H1 (cell line): ENCODE measurements at regions not wholly inside any gene's neighbourhood (a gene's known extent, or its start where the extent isn't known, plus 50 kb on each side); places are given as distances from the start of the nearest gene placed in this dataset.
A peak's percentile ranks its signal among the peaks of the same experiment; 100 is the strongest.

ENCODE experiments used
- CTCF ChIA-PET: fragments of 300-600 bp; sonication (Branson Sonifier 250); formaldehyde crosslinking; loops from one replicate; lab custom pipeline; 2021; ENCODE audit not compliant: partially characterized antibody; lab: Charles Lee
- POLR2A ChIA-PET: fragments of 300-600 bp; sonication (Branson Sonifier 250); formaldehyde crosslinking; loops from one replicate; lab custom pipeline; 2021; ENCODE audit warnings: inconsistent platforms; ENCODE audit not compliant: partially characterized antibody; lab: Charles Lee
- DNase-seq, 2 experiments: peaks; one replicate each; pipeline versions ENCODE4 v3.0.0 to v3.0.0-alpha.2; 2010 to 2022; ENCODE audit warnings: low spot score in 2 of 2, low read depth in 1 of 2, mixed read lengths in 1 of 2
- FAIRE-seq: peaks from 2 replicates; lab custom pipeline; 2011; peaks lifted over from hg19 to GRCh38; lab: Jason Lieb, UNC
- H2AFZ ChIP-seq: 2 replicates; pipeline ENCODE4 v1.8.1; 2012; ENCODE audit warnings: low read length, inconsistent platforms
- H2AK5ac ChIP-seq: 2 replicates; pipeline ENCODE4 v1.6.1; 2013; ENCODE audit warnings: low read depth, low read length
- H2BK120ac ChIP-seq: replicated peaks from 2 replicates; pipeline ENCODE3; 2013; ENCODE audit warnings: low read depth, low read length, inconsistent platforms
- H2BK12ac ChIP-seq: 2 replicates; pipeline ENCODE4 v1.6.1; 2013; ENCODE audit warnings: low read depth, low read length
- H2BK15ac ChIP-seq: 2 replicates; pipeline ENCODE4 v1.6.1; 2013; ENCODE audit warnings: low read length
- H2BK20ac ChIP-seq: 2 replicates; pipeline ENCODE4 v1.6.1; 2013; ENCODE audit warnings: low read length
- H2BK5ac ChIP-seq: 2 replicates; pipeline ENCODE4 v1.6.1; 2013; ENCODE audit warnings: low read depth, low read length
- H3K14ac ChIP-seq: 2 replicates; pipeline ENCODE4 v1.6.1; 2013; ENCODE audit warnings: inconsistent platforms; ENCODE audit not compliant: insufficient read length
- H3K18ac ChIP-seq: 2 replicates; pipeline ENCODE4 v1.6.1; 2013; ENCODE audit warnings: low read length; ENCODE audit errors: extremely low read depth
- H3K23ac ChIP-seq: 2 replicates; pipeline ENCODE4 v1.6.1; 2013; ENCODE audit warnings: inconsistent platforms; ENCODE audit not compliant: insufficient read length
- H3K23me2 ChIP-seq: 2 replicates; pipeline ENCODE4 v1.6.1; 2013; ENCODE audit warnings: low read depth, low read length
- H3K27ac ChIP-seq: 2 replicates; pipeline ENCODE4 v1.6.1; 2011; ENCODE audit warnings: low read depth, low read length, inconsistent platforms
- H3K27me3 ChIP-seq, 4 experiments: replicated peaks in 1 of 4; 1 replicate in 1 of 4; 2 replicates in 3 of 4; pipeline versions ENCODE4 v1.6.1 to v1.8.1; 2011 to 2013; ENCODE audit warnings: low read length in 3 of 4, mild to moderate bottlenecking in 3 of 4, inconsistent platforms in 2 of 4, mixed read lengths in 2 of 4, moderate library complexity in 1 of 4; ENCODE audit not compliant: control insufficient read depth in 3 of 4, insufficient read depth in 3 of 4; ENCODE audit errors: extremely low read depth in 1 of 4
- H3K36me3 ChIP-seq, 4 experiments: 2 replicates each; pipeline versions ENCODE4 v1.6.1 to v1.8.1; 2011 to 2013; ENCODE audit warnings: mild to moderate bottlenecking in 4 of 4, low read length in 3 of 4, moderate library complexity in 2 of 4, control low read depth in 1 of 4, inconsistent platforms in 1 of 4; ENCODE audit not compliant: insufficient read depth in 4 of 4, control insufficient read depth in 2 of 4
- H3K4ac ChIP-seq: replicated peaks from 2 replicates; pipeline ENCODE3; 2013; ENCODE audit warnings: low read length, low read depth, mixed read lengths, inconsistent platforms; ENCODE audit not compliant: insufficient read length
- H3K4me1 ChIP-seq, 4 experiments: replicated peaks in 1 of 4; 1 replicate in 1 of 4; 2 replicates in 3 of 4; pipeline versions ENCODE4 v1.6.1 to v1.8.1; 2011 to 2013; ENCODE audit warnings: low read length in 3 of 4, inconsistent platforms in 2 of 4, mixed read lengths in 1 of 4; ENCODE audit not compliant: insufficient read depth in 4 of 4, control insufficient read depth in 3 of 4
- H3K4me2 ChIP-seq, 2 experiments: 2 replicates each; pipeline versions ENCODE4 v1.6.1 to v1.8.1; 2011 to 2013; ENCODE audit warnings: low read depth in 2 of 2, low read length in 2 of 2, control low read depth in 1 of 2, inconsistent platforms in 1 of 2, mild to moderate bottlenecking in 1 of 2; ENCODE audit not compliant: insufficient read depth in 1 of 2
- H3K4me3 ChIP-seq, 4 experiments: fragments of 200-600, 300-600 bp in 1 of 4; sonication (generic), shearing (Covaris generic), sonication (Bioruptor Twin) in 1 of 4; 2 replicates each; pipeline versions ENCODE4 v1.5.1 to v1.8.1; 2011 to 2016; ENCODE audit warnings: low read length in 4 of 4, low read depth in 3 of 4, control low read depth in 2 of 4, inconsistent platforms in 2 of 4, mild to moderate bottlenecking in 2 of 4, mixed read lengths in 1 of 4, moderate library complexity in 1 of 4; ENCODE audit not compliant: insufficient read depth in 2 of 4; ENCODE audit errors: extremely low read depth in 1 of 4
- H3K56ac ChIP-seq: replicated peaks from 2 replicates; pipeline ENCODE3; 2013; ENCODE audit warnings: low read depth, mild to moderate bottlenecking, mixed read lengths, low read length, inconsistent platforms; ENCODE audit not compliant: insufficient read length
- H3K79me1 ChIP-seq: 2 replicates; pipeline ENCODE4 v1.6.1; 2013; ENCODE audit warnings: low read depth, low read length, control low read depth
- H3K79me2 ChIP-seq, 2 experiments: 2 replicates each; pipeline versions ENCODE4 v1.6.1 to v1.8.1; 2012 to 2013; ENCODE audit warnings: low read length in 2 of 2, mild to moderate bottlenecking in 2 of 2, inconsistent platforms in 1 of 2; ENCODE audit not compliant: insufficient read depth in 2 of 2, control insufficient read depth in 1 of 2
- H3K9ac ChIP-seq, 4 experiments: replicated peaks in 1 of 4; 1 replicate in 1 of 4; 2 replicates in 3 of 4; pipeline versions ENCODE4 v1.6.1 to v1.8.1; 2011 to 2013; ENCODE audit warnings: low read depth in 3 of 4, low read length in 3 of 4, control low read depth in 2 of 4, mild to moderate bottlenecking in 2 of 4, moderate library complexity in 2 of 4, inconsistent platforms in 1 of 4; ENCODE audit errors: extremely low read depth in 1 of 4
- H3K9me3 ChIP-seq, 2 experiments: 2 replicates each; pipeline versions ENCODE4 v1.6.1 to v1.8.1; 2012 to 2013; ENCODE audit warnings: mild to moderate bottlenecking in 2 of 2, moderate library complexity in 2 of 2, control low read depth in 1 of 2, inconsistent platforms in 1 of 2, low read depth in 1 of 2, low read length in 1 of 2, mixed read lengths in 1 of 2; ENCODE audit not compliant: insufficient read depth in 2 of 2
- H4K20me1 ChIP-seq, 2 experiments: replicated peaks in 1 of 2; 2 replicates each; pipeline versions ENCODE3 to v1.8.1; 2011 to 2013; ENCODE audit warnings: inconsistent platforms in 2 of 2, low read length in 2 of 2, mild to moderate bottlenecking in 1 of 2; ENCODE audit not compliant: insufficient read depth in 2 of 2, control insufficient read depth in 1 of 2
- H4K5ac ChIP-seq: 2 replicates; pipeline ENCODE4 v1.6.1; 2013; ENCODE audit warnings: low read length, low read depth, mixed read lengths, inconsistent platforms; ENCODE audit not compliant: insufficient read length
- H4K8ac ChIP-seq: 2 replicates; pipeline ENCODE4 v1.8.0; 2013; ENCODE audit warnings: mild to moderate bottlenecking, moderate library complexity, low read length, inconsistent platforms; ENCODE audit not compliant: insufficient read depth; ENCODE audit errors: extremely low read depth
- H4K91ac ChIP-seq: replicated peaks from 2 replicates; pipeline ENCODE3; 2013; ENCODE audit warnings: low read length, mixed read lengths, inconsistent platforms; ENCODE audit not compliant: insufficient read length
- TEAD4 ChIP-seq: IDR thresholded peaks from 2 replicates; pipeline ENCODE4 v1.6.1; 2012; ENCODE audit warnings: low read depth, low read length, inconsistent platforms, mixed read lengths
- WGBS, 2 experiments: shearing (Covaris generic) in 1 of 2; methylation state at CpG; one replicate each; pipeline versions ENCODE4 v1.1.6 to v1.1.7; 2013 to 2015; ENCODE audit warnings: low lambda C conversion rate in 2 of 2, mixed read lengths in 2 of 2, inconsistent platforms in 1 of 2, low coverage in 1 of 2, missing lambda C conversion rate in 1 of 2; ENCODE audit not compliant: insufficient replicate concordance in 2 of 2, insufficient coverage in 1 of 2, insufficient read length in 1 of 2; ENCODE audit errors: extremely low coverage in 1 of 2, missing lambda C conversion rate in 1 of 2; 5-methylcytosine and 5-hydroxymethylcytosine counted together
- TF ChIP-seq, protein P1 (sequence below): IDR thresholded peaks from 2 replicates; pipeline ENCODE4 v1.6.1; 2011; ENCODE audit warnings: low read length, improper control_type of control experiment

DNA sequence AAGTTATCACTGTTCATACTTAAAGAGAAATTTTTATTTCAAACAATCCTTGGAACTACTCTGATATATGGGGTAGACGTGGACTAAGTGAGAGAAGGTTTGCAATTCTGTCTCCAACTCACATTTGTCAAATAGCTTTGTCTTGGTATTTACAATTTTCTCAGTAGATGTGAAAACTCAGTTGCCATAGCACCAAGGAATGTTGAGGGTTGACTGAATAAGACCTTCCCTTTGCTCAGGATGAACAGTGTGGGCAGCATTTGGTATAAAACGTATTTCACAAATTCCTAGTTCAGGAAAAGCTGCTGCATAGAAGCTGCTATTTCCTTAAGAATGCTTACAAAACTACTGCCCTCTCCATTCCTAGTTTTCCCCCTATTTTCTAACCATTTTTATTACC, 399.5 kb downstream of the NKX6-1 start:
- Histone ChIP-seq H4K5ac (no peak overlapping the region), H2BK20ac (no peak overlapping the region), H3K4me3 (no peak overlapping the region), H3K4me1 (peaks cover 0 to 4% (median 0%) of the 10 kb centered on the region in 4 experiments; a peak in 1 of 7 replicates), H3K27me3 (no peaks in the 10 kb centered on the region), H2BK12ac (no peak overlapping the region), H3K9ac (no peak overlapping the region), H2BK120ac (no peak overlapping the region), H3K9me3 (no peaks in the 10 kb centered on the region), H3K4ac (no peak overlapping the region), H3K4me2 (no peak overlapping the region), H3K23me2 (no peaks in the 10 kb centered on the region), H3K27ac (no peak overlapping the region), H2AFZ (no peak overlapping the region), H2BK5ac (no peak overlapping the region), H3K18ac (no peak overlapping the region), H4K91ac (no peak overlapping the region), H3K79me2 (no peaks in the 10 kb centered on the region), H2BK15ac (no peak overlapping the region), H3K36me3 (no peaks in the 10 kb centered on the region), H3K56ac (no peak overlapping the region), H3K79me1 (no peaks in the 10 kb centered on the region), H2AK5ac (no peak overlapping the region), H4K8ac (no peak overlapping the region), H4K20me1 (no peaks in the 10 kb centered on the region), H3K14ac (no peak overlapping the region), H3K23ac (no peak overlapping the region)
- WGBS, 2 experiments, result 64% methylated on average over 2 of the region's 2 CpGs; no CpG with 5 or more reads in 1 of the 2 experiments
- ChIA-PET CTCF (interaction anchor here (0.6 kb wide), 1 partner anchor 370 kb away, joined by 3 read pairs; no protein-coding TSS in a partner anchor), POLR2A (no interaction called here)
- peak; percentile 92 for TF ChIP-seq TEAD4
- TF ChIP-seq, protein P1, sequence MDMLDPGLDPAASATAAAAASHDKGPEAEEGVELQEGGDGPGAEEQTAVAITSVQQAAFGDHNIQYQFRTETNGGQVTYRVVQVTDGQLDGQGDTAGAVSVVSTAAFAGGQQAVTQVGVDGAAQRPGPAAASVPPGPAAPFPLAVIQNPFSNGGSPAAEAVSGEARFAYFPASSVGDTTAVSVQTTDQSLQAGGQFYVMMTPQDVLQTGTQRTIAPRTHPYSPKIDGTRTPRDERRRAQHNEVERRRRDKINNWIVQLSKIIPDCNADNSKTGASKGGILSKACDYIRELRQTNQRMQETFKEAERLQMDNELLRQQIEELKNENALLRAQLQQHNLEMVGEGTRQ, result no peak
- DNase-seq (no peak), FAIRE-seq (no peak)
